Progenitor cell of endocrine pancreas (in vitro differentiated cells): ENCODE measurements at regions not wholly inside any gene's neighbourhood (a gene's known extent, or its start where the extent isn't known, plus 50 kb on each side); places are given as distances from the start of the nearest gene placed in this dataset.

ENCODE experiments used
- DNase-seq: peaks from one replicate; pipeline ENCODE4 v3.0.0; 2021; ENCODE audit warnings: low spot score; ENCODE audit not compliant: unreplicated experiment
- H3K27ac Mint-ChIP-seq: 2 replicates; pipeline ENCODE4 v1.8.0; 2021; ENCODE audit warnings: mild to moderate bottlenecking, moderate library complexity, mixed read lengths
- H3K27me3 Mint-ChIP-seq: 2 replicates; pipeline ENCODE4 v1.8.0; 2021; ENCODE audit warnings: mixed read lengths
- H3K36me3 Mint-ChIP-seq: 2 replicates; pipeline ENCODE4 v1.8.0; 2022; ENCODE audit warnings: mixed read lengths; ENCODE audit not compliant: insufficient read depth
- H3K4me1 Mint-ChIP-seq: 2 replicates; pipeline ENCODE4 v1.8.0; 2021; ENCODE audit warnings: low read depth, mixed read lengths
- H3K4me3 Mint-ChIP-seq: 2 replicates; pipeline ENCODE4 v1.8.0; 2021; ENCODE audit warnings: low read depth, mild to moderate bottlenecking, moderate library complexity, mixed read lengths
- H3K9me3 Mint-ChIP-seq: 2 replicates; pipeline ENCODE4 v1.8.0; 2021; ENCODE audit warnings: low read depth, mixed read lengths
- CTCF ChIP-seq: fragments of 200-600 bp; sonication (generic); IDR thresholded peaks from one replicate; pipeline ENCODE4 v1.5.0; 2021; ENCODE audit warnings: antibody characterized with exemption, mild to moderate bottlenecking; ENCODE audit not compliant: unreplicated experiment

- Mint-ChIP-seq H3K4me3 (no peak overlapping the region), H3K27ac (no peak overlapping the region), H3K4me1 (peaks cover 2% of the 10 kb centered on the region), H3K27me3 (no peaks in the 10 kb centered on the region), H3K36me3 (no peaks in the 10 kb centered on the region), H3K9me3 (peaks cover 12% of the 10 kb centered on the region)
- no peak for TF ChIP-seq CTCF
- DNase-seq = no peak
Measured at GRCh38 chr1:59162665-59163064, 134.2 kb upstream of the FGGY start.

DNA sequence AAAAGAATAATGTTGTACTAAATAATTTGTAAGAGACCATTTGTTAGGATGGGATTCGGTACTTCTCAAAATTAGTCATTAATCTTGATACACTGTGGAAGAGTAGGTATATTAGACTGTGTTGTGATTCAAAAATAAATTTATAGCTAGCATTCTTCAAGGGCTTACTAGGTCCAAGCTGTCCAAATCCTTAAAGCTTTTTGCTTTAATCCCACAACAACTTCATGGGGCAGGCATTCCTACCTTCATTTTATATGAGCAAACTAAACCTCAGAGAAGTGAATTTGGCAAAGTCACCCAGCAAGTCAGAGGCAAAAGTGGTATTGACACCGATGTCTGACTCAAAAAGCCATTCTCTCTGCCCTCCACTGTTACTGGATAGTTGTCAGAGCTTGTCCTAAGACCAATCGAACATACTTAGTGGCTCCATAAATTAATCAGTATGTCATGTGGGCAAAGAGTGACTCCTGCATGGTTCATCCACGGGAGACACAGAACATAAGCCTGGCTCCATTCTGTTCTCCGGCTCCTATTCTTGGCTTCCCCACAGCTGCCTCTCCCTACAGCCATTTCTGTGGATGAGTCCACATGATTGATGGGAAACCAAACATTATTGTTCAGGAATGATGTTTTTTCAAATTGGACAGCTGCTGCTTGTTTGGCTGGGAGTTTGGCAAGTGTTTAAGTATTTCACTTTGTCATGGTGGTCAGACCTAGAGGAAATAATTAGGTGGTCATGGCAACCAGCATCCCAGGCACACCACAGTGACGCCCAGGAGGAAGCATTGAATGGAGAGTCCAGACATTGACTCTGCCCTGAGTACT lies 133.4 kb upstream of the FGGY start:
- TF ChIP-seq CTCF = no peak
- Mint-ChIP-seq H3K27me3 (no peaks in the 10 kb centered on the region), H3K27ac (no peak overlapping the region), H3K36me3 (no peaks in the 10 kb centered on the region), H3K4me3 (no peak overlapping the region), H3K4me1 (peaks cover 2% of the 10 kb centered on the region), H3K9me3 (peaks cover 9% of the 10 kb centered on the region)
- DNase-seq = no peak

DNA sequence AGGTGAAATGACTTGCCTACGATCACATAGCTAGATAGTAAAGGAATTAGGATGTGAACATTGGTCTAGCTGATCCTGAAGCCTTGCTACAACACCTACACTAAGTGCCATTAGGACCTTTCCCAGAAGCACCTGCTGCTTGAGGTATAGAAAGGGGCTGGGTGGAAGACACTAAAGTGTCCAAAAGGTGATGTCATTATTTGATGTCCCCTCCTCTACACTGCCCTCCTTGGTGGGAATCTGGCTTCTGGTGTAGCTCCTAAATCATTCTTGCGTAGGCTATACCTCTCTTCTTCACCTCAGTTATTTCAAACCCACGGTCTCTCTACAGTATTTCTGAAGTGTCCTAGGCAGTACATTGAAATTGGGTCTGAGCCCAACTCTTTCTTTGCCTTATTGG lies 132.5 kb upstream of the FGGY start:
- no peak for DNase-seq
- Mint-ChIP-seq H3K4me3 (no peak overlapping the region), H3K27me3 (no peaks in the 10 kb centered on the region), H3K9me3 (peaks cover 6% of the 10 kb centered on the region), H3K36me3 (no peaks in the 10 kb centered on the region), H3K27ac (peak overlapping the region; percentile 67), H3K4me1 (peaks cover 2% of the 10 kb centered on the region)
- TF ChIP-seq CTCF = no peak

DNA sequence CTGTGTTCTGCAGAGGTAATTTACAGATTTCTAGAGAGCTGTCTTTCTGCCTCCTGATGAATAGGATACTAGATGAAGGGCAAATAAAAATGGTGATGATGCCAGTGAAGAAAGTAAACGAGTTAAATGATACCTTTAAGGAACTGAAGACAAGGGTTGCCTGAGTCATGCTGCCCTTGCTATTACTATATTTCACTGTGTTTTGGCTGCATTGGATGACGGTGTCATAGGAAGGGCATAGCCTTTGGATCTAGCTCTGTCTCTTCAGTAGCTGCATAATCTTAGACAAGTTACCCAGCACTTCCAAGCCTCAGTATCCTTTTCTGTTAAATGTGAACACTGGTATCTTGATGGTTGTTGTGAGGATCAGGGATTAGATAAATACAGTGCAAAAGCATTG lies 131.5 kb upstream of the FGGY start:
- Mint-ChIP-seq H3K4me1 (peaks cover 4% of the 10 kb centered on the region), H3K9me3 (peaks cover 6% of the 10 kb centered on the region)

DNA sequence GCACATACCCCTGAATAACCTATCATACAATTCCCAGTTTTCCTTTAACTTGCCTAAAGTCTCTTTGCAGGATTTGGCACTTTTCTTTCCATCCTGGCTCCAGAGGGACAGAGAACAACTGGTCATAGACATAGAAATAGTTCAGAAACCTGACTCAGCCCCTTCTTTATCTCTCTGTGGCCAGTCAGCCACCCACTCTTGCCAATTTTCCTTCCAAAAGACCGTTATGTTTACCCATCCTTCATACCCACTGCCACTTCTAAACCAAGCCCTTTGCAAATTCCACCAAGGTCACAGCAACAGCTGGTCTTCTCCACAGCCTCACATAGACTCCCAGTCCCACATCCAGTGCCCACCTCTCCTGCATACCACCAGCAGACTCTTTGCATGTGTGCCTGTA lies 127.2 kb upstream of the FGGY start:
- Mint-ChIP-seq H3K4me1 (peaks cover 14% of the 10 kb centered on the region), H3K36me3 (no peaks in the 10 kb centered on the region), H3K27me3 (no peaks in the 10 kb centered on the region), H3K9me3 (peaks cover 6% of the 10 kb centered on the region), H3K4me3 (no peak overlapping the region), H3K27ac (no peak overlapping the region)
- DNase-seq = no peak
- TF ChIP-seq CTCF = no peak

More for the DNA sequence above, 131.5 kb upstream of the FGGY start:
- no peak for DNase-seq
- no peak for TF ChIP-seq CTCF
- no peaks in the 10 kb centered on the region for H3K36me3 Mint-ChIP-seq
- H3K27ac Mint-ChIP-seq = no peak overlapping the region
- H3K27me3 Mint-ChIP-seq = no peaks in the 10 kb centered on the region
- H3K4me3 Mint-ChIP-seq = no peak overlapping the region
